ENCODE measurements at regions not wholly inside any gene's neighbourhood (a gene's known extent, or its start where the extent isn't known, plus 50 kb on each side); places are given as distances from the start of the nearest gene placed in this dataset.

- H3K79me2 ChIP-seq (ENCODE audit: control insufficient read depth, insufficient read depth, low read length) = no peaks in the 10 kb centered on the region
- H3K27ac ChIP-seq (ENCODE audit: low read length in 2 of 2) = no peak overlapping the region
- intact Hi-C loops (cut with micrococcal nuclease) = no loop called here
- no peak overlapping the region for H3K9ac ChIP-seq (ENCODE audit: low read length)
- WGBS (ENCODE audit: insufficient coverage) = 98% methylated on average over 7 of the region's 8 CpGs
- Mint-ChIP-seq H3K9me3 (ENCODE audit: insufficient read depth) (peaks cover 6% of the 10 kb centered on the region), H3K27me3 (no peaks in the 10 kb centered on the region), H3K4me3 (no peak overlapping the region), H3K4me1 (no peaks in the 10 kb centered on the region), H3K27ac (no peak overlapping the region)
- no peak overlapping the region for H3K4me3 ChIP-seq (ENCODE audit: control extremely low read depth in 1 of 5, extremely low read depth in 1 of 5, insufficient read depth in 1 of 5, low read depth in 2 of 5, low read length in 4 of 5)
- H2AFZ ChIP-seq (ENCODE audit: insufficient read depth, low read depth, low read length, poor library complexity, severe bottlenecking) = no peak overlapping the region
- DNase-seq (no peak), ATAC-seq (ENCODE audit: low read depth) (no peak)
- H3K27me3 ChIP-seq (replicated peaks in 1 of 4; ENCODE audit: control extremely low read depth in 1 of 4, control insufficient read depth in 3 of 4, insufficient read depth in 4 of 4, low read length in 3 of 4) = no peaks in the 10 kb centered on the region
- H3K4me2 ChIP-seq (replicated peaks; ENCODE audit: low read depth, low read length, poor library complexity, severe bottlenecking) = no peak overlapping the region
- no peaks in the 10 kb centered on the region for H3K36me3 ChIP-seq (replicated peaks in 1 of 2; ENCODE audit: control extremely low read depth in 1 of 2, control insufficient read depth in 1 of 2, extremely low read depth in 1 of 2, insufficient read depth in 2 of 2, low read length in 1 of 2)
- no peaks in the 10 kb centered on the region for H3K4me1 ChIP-seq (ENCODE audit: control insufficient read depth in 2 of 2, insufficient read depth in 2 of 2, low read length in 2 of 2)
- peaks cover 0 to 27% (median 0%) of the 10 kb centered on the region in 3 donors for H3K9me3 ChIP-seq (ENCODE audit: control extremely low read depth in 1 of 3, control insufficient read depth in 2 of 3, insufficient read depth in 1 of 3, low read length in 2 of 3)
- TF ChIP-seq EZH2 (IDR thresholded peaks at IDR 0.05; ENCODE audit: borderline replicate concordance, insufficient read depth, low read depth, low read length, poor library complexity, severe bottlenecking) = no peak
- TF ChIP-seq CTCF (IDR thresholded peaks at IDR 0.05) = no peak
- no peaks in the 10 kb centered on the region for H4K20me1 ChIP-seq (ENCODE audit: control insufficient read depth, insufficient read depth, low read length, poor library complexity, severe bottlenecking)
- ChIA-PET POLR2A (no interaction called here), CTCF (no interaction called here)
Measured at GRCh38 chr4:157824021-157824420, 348.8 kb downstream of the GASK1B start.

- ATAC-seq (ENCODE audit: low read depth) (no peak), DNase-seq (no peak)
- H4K20me1 ChIP-seq (ENCODE audit: control insufficient read depth, insufficient read depth, low read length, poor library complexity, severe bottlenecking) = no peaks in the 10 kb centered on the region
- Mint-ChIP-seq H3K4me1 (no peaks in the 10 kb centered on the region), H3K27ac (no peak overlapping the region), H3K9me3 (ENCODE audit: insufficient read depth) (peaks cover 6% of the 10 kb centered on the region), H3K4me3 (no peak overlapping the region), H3K27me3 (no peaks in the 10 kb centered on the region)
- H2AFZ ChIP-seq (ENCODE audit: insufficient read depth, low read depth, low read length, poor library complexity, severe bottlenecking) = no peak overlapping the region
- H3K9me3 ChIP-seq (ENCODE audit: control extremely low read depth in 1 of 3, control insufficient read depth in 2 of 3, insufficient read depth in 1 of 3, low read length in 2 of 3) = peaks cover 0 to 30% (median 0%) of the 10 kb centered on the region in 3 donors
- H3K4me3 ChIP-seq (ENCODE audit: control extremely low read depth in 1 of 5, extremely low read depth in 1 of 5, insufficient read depth in 1 of 5, low read depth in 2 of 5, low read length in 4 of 5) = no peak overlapping the region
- H3K36me3 ChIP-seq (replicated peaks in 1 of 2; ENCODE audit: control extremely low read depth in 1 of 2, control insufficient read depth in 1 of 2, extremely low read depth in 1 of 2, insufficient read depth in 2 of 2, low read length in 1 of 2) = no peaks in the 10 kb centered on the region
- H3K4me1 ChIP-seq (ENCODE audit: control insufficient read depth in 2 of 2, insufficient read depth in 2 of 2, low read length in 2 of 2) = no peaks in the 10 kb centered on the region
- no peaks in the 10 kb centered on the region for H3K27me3 ChIP-seq (replicated peaks in 1 of 4; ENCODE audit: control extremely low read depth in 1 of 4, control insufficient read depth in 3 of 4, insufficient read depth in 4 of 4, low read length in 3 of 4)
- H3K79me2 ChIP-seq (ENCODE audit: control insufficient read depth, insufficient read depth, low read length) = no peaks in the 10 kb centered on the region
- CTCF ChIA-PET = no interaction called here
- no peak overlapping the region for H3K9ac ChIP-seq (ENCODE audit: low read length)
- H3K27ac ChIP-seq (ENCODE audit: low read length in 2 of 2) = no peak overlapping the region
- 89% methylated on average over 14 of the region's 15 CpGs for WGBS (ENCODE audit: insufficient coverage)
- intact Hi-C loops (cut with micrococcal nuclease) = no loop called here
- TF ChIP-seq EZH2 (IDR thresholded peaks at IDR 0.05; ENCODE audit: borderline replicate concordance, insufficient read depth, low read depth, low read length, poor library complexity, severe bottlenecking) (no peak), CTCF (IDR thresholded peaks at IDR 0.05) (no peak)
- POLR2A ChIA-PET = no interaction called here
- H3K4me2 ChIP-seq (replicated peaks; ENCODE audit: low read depth, low read length, poor library complexity, severe bottlenecking) = no peak overlapping the region
Measured at GRCh38 chr4:157821814-157822213, 351.0 kb downstream of the GASK1B start.

Data from B cell (primary cell).